GM12873 (cell line): ENCODE measurements at regions not wholly inside any gene's neighbourhood (a gene's known extent, or its start where the extent isn't known, plus 50 kb on each side); places are given as distances from the start of the nearest gene placed in this dataset.

Source experiments
- CTCF ChIP-seq: IDR thresholded peaks from 2 replicates; pipeline ENCODE4 v1.5.1; 2012; ENCODE audit warnings: low read depth, mild to moderate bottlenecking, moderate library complexity, low read length, control low read depth; ENCODE audit not compliant: insufficient read depth; ENCODE audit errors: missing control alignments

GRCh38 chr10:125605167-125605566 lies 77.8 kb downstream of the TEX36 start:
- TF ChIP-seq CTCF: no peak

DNA sequence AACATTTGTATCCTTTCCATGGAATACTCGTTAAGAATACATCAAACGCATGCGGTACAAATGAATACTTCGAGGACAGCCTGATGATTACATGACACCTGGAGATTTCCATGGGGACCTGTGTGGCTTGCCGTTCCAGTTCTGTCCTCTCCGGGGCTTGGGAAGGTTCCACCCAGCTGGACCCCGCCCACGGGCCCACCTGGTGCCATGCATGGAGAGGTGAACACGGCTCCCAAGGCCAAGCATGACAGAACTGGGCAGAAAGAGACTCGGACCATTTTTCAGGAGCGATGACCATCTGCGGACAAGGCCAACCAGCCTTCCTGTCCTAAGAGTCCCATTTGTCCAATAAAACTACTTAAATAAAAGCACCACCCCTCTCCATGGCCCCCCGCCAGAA lies 80.1 kb downstream of the TEX36 start:
- TF ChIP-seq CTCF: no peak

DNA sequence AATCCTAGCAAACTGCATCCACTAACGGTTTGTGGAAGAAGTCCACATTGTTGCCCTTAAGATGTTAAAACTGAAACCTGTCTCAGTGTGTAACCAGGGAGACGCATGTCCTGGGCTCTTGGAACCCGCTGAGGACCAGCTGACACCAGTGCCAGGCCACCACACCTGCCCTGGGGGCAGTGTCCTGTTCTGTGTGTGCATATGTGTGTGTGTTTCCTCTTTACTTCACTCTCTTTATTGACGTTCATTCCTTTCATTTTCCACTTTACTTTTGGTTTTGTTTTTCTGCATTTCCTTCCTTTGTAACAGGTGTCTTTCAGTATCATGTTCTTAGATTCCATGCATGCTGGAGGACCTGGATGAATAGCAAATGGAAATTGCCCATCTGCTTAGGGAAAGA lies 83.8 kb downstream of the TEX36 start:
- no peak for TF ChIP-seq CTCF

DNA sequence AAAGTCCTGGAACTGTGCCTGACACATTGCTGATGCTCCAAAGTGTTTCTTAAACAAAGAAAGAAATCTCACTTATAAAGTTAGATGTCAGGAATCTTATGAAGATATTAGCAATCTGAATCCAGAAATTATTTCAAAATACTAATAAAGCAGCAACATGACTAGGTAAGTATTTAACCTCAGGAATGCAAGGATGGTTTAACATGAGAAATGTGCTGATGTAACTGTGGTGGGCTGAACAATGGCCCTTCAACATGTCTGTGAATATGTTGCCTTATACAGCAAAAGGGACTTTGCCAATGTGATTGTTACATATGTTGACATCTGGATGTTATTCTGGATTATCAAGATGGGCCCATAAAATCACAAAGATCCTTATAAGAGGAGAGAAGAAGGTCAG lies 87.1 kb downstream of the TEX36 start:
- TF ChIP-seq CTCF: no peak

GRCh38 chr10:125593644-125594043 lies 89.3 kb downstream of the TEX36 start:
- TF ChIP-seq CTCF: no peak

GRCh38 chr10:125592897-125593296 lies 90.1 kb downstream of the TEX36 start:
- no peak for TF ChIP-seq CTCF

- TF ChIP-seq CTCF: no peak
These were observed 91.1 kb downstream of the TEX36 start for GRCh38 chr10:125591886-125592285.

GRCh38 chr10:125584954-125585353 lies 98.0 kb downstream of the TEX36 start:
- TF ChIP-seq CTCF: no peak
